Fibroblast of the aortic adventitia (primary cell): ENCODE measurements at regions not wholly inside any gene's neighbourhood (a gene's known extent, or its start where the extent isn't known, plus 50 kb on each side); places are given as distances from the start of the nearest gene placed in this dataset.
A peak's percentile ranks its signal among the peaks of the same experiment; 100 is the strongest.

Experiments
- DNase-seq: peaks from one replicate; pipeline ENCODE4 v3.0.0-alpha.2; 2010; ENCODE audit warnings: low read depth
- H3K4me3 ChIP-seq: 2 replicates; pipeline ENCODE4 v1.5.1; 2011; ENCODE audit warnings: low read depth, mild to moderate bottlenecking, control low read depth, low read length, moderate library complexity
- TF ChIP-seq, protein P1 (sequence below): IDR thresholded peaks from 2 replicates; pipeline ENCODE4 v1.5.1; 2011; ENCODE audit warnings: mild to moderate bottlenecking, low read length, control low read depth, inconsistent platforms; ENCODE audit not compliant: insufficient read depth

GRCh38 chr4:19823781-19824180 is 427.9 kb upstream of the SLIT2 start:
- TF ChIP-seq, protein P1, sequence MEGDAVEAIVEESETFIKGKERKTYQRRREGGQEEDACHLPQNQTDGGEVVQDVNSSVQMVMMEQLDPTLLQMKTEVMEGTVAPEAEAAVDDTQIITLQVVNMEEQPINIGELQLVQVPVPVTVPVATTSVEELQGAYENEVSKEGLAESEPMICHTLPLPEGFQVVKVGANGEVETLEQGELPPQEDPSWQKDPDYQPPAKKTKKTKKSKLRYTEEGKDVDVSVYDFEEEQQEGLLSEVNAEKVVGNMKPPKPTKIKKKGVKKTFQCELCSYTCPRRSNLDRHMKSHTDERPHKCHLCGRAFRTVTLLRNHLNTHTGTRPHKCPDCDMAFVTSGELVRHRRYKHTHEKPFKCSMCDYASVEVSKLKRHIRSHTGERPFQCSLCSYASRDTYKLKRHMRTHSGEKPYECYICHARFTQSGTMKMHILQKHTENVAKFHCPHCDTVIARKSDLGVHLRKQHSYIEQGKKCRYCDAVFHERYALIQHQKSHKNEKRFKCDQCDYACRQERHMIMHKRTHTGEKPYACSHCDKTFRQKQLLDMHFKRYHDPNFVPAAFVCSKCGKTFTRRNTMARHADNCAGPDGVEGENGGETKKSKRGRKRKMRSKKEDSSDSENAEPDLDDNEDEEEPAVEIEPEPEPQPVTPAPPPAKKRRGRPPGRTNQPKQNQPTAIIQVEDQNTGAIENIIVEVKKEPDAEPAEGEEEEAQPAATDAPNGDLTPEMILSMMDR, result no peak
- no peak overlapping the region for H3K4me3 ChIP-seq
- DNase-seq, result no peak

DNA sequence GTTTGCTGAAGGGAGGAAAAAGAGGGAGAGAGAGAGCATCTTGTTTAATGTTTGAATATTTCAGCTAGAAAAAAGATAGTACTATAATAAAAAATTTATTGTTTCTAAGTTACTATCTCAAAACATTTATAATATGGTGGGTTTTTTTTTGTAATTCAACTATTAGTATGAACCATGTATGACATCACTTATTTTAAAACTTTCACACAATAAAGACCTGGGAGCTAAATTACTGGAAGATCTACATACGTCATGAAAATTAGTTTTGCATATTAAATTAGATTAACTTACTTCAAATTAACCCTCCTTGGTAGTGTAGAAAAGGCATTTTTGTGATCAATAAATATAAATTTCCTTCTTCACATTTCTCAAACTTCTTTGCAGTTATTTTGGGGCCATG is 432.0 kb upstream of the SLIT2 start:
- TF ChIP-seq, protein P1, result no peak
- DNase-seq, result no peak
- no peak overlapping the region for H3K4me3 ChIP-seq

DNA sequence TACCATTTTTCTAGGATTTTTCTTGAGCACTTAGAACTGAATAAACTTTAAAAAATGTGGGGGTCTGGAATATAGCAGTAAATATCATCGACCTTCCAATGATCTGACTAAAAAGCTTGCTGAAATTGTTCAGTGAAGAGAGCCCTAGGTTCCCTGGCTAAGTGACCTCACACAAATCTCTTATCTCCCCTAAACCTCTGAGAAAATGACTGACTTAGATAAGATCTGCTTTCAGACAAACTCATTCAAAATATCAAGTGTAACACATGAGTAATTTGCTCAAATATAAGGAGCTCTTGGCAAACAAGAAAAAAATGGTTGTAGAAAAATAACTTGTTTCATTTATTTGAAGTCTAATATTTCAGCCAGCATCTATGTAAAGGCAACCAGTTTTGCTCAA is 441.7 kb upstream of the SLIT2 start:
- DNase-seq, result peak; percentile 21
- TF ChIP-seq, protein P1, result no peak
- H3K4me3 ChIP-seq, result no peak overlapping the region

DNA sequence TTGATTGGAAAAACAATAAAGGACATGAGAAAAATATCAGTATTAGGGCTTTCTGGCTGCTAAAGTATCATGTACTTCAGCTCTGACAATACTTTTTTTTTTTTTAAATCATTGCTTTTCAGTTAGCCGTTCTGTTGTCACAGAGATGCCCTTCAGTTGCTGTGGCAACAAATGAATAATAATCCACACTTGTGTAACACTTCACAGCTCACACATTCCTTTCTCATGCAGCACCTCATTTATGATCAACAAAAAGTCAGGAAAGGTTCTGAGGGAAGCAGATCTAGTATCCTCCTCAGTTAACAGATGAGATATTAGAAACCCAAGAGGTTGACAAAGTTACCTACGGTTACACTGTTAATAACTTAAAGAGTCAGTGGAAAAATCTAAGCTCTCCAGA is 444.2 kb upstream of the SLIT2 start:
- DNase-seq, result peak; percentile 54
- TF ChIP-seq, protein P1, result no peak

DNA sequence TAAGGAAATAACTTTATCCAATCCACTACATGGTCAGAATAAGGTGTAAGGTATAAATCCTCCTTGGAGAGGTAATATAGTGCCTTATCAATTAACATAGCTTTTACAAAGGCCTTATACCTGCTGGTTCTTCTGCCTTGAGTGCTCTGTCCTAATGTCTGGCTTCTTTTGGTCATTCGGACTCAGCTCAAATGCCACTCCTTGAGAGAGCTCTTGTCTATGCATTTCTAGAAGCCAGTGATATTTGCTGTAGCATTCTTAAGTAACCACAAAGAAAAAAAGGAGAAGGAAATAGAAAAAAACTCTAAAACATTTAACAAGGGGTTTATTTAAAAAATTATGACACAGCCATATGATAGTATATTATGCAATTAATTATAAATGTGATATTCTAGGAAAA is 444.8 kb upstream of the SLIT2 start:
- H3K4me3 ChIP-seq, result no peak overlapping the region
- no peak for DNase-seq
- TF ChIP-seq, protein P1, result no peak

More for the DNA sequence above, 444.2 kb upstream of the SLIT2 start:
- no peak overlapping the region for H3K4me3 ChIP-seq

DNA sequence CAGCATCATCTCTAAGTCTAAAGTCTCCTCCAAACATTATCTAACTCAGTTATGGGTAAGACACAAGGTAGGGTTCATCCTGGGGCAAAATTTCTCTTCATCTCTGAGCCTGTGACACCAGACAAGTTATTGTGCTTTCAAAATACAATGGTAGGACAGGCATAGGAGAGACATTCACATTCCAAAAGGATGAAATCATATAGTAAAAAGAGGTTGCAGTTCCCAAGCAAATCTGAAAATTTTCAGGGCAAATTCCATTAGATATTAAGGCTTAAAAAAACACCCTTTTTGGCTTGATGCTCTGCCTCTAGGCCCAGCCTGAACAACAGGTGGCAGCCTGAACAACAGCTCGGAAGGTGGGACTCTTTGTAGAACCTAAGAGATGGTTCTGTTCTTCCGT is 448.3 kb upstream of the SLIT2 start:
- H3K4me3 ChIP-seq, result no peak overlapping the region
- DNase-seq, result peak; percentile 35
- TF ChIP-seq, protein P1, result no peak

DNA sequence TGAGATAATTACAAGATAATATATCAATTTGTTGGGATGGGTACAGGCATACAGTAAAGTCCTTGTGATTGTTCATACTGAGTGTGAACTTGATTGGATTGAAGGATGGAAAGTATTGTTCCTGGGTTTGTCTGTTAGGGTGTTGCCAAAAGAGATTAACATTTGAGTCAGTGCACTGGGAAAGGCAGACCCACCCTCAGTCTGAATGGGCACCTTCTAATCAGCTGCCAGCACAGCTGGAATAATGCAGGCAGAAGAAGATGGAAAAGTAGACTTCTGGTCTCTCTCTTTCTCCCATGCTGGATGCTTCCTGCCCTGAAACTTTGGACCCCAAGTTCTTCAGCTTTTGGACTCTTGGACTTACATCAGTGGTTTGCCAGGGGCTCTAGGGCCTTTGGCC is 457.9 kb upstream of the SLIT2 start:
- H3K4me3 ChIP-seq, result no peak overlapping the region
- DNase-seq, result no peak
- TF ChIP-seq, protein P1, result no peak
